Caco-2 (cell line): ENCODE measurements at regions not wholly inside any gene's neighbourhood (a gene's known extent, or its start where the extent isn't known, plus 50 kb on each side); places are given as distances from the start of the nearest gene placed in this dataset.

Experiments used
- BruUV-seq: library from RNA; stranded (reverse); fragments of 400-500 nt; replicated peaks from 2 replicates; lab custom pipeline; 2021; lab: Mats Ljungman, UMichigan
- CTCF ChIA-PET: fragments of 300-600 bp; sonication (Branson Sonifier 250); formaldehyde crosslinking; loops from one replicate; lab custom pipeline; 2022; ENCODE audit warnings: antibody characterized with exemption; lab: Charles Lee
- POLR2A ChIA-PET: fragments of 300-600 bp; sonication (Branson Sonifier 250); formaldehyde crosslinking; loops from one replicate; lab custom pipeline; 2022; ENCODE audit warnings: antibody characterized with exemption; lab: Charles Lee
- DNase-seq, 2 experiments: peaks; one replicate each; pipeline versions ENCODE4 v3.0.0 to v3.0.0-alpha.2; 2020 to 2022
- H3K27me3 ChIP-seq: replicated peaks from 2 replicates; pipeline ENCODE4 v1.6.0; 2011; ENCODE audit warnings: low read length; ENCODE audit not compliant: control insufficient read depth, insufficient read depth
- H3K36me3 ChIP-seq: 2 replicates; pipeline ENCODE4 v1.5.1; 2011; ENCODE audit warnings: low read length; ENCODE audit not compliant: control insufficient read depth, insufficient read depth
- H3K4me1 ChIP-seq: fragments of 250-450 bp; sonication (Bioruptor Pico); 2 replicates; pipeline ENCODE4 v1.5.1; 2020; ENCODE audit warnings: mild to moderate bottlenecking
- H3K4me3 ChIP-seq: 2 replicates; pipeline ENCODE4 v1.5.1; 2011; ENCODE audit warnings: low read depth, mild to moderate bottlenecking, control low read depth, low read length
- H3K9me3 ChIP-seq: fragments of 250-450 bp; sonication (Bioruptor Pico); 2 replicates; pipeline ENCODE4 v1.5.1; 2020; ENCODE audit warnings: mild to moderate bottlenecking, moderate library complexity
- H3K27ac Mint-ChIP-seq: one replicate; pipeline ENCODE4 v1.8.0; 2022; ENCODE audit warnings: mixed read lengths; ENCODE audit not compliant: unreplicated experiment
- H3K27me3 Mint-ChIP-seq: one replicate; pipeline ENCODE4 v1.8.0; 2022; ENCODE audit warnings: mixed read lengths; ENCODE audit not compliant: insufficient read depth, unreplicated experiment
- H3K36me3 Mint-ChIP-seq: one replicate; pipeline ENCODE4 v1.8.0; 2022; ENCODE audit warnings: mild to moderate bottlenecking, mixed read lengths; ENCODE audit not compliant: insufficient read depth, unreplicated experiment
- H3K4me1 Mint-ChIP-seq: one replicate; pipeline ENCODE4 v1.8.0; 2022; ENCODE audit warnings: low read depth, mixed read lengths; ENCODE audit not compliant: unreplicated experiment
- H3K4me3 Mint-ChIP-seq: one replicate; pipeline ENCODE4 v1.8.0; 2022; ENCODE audit warnings: mild to moderate bottlenecking, moderate library complexity, mixed read lengths; ENCODE audit not compliant: unreplicated experiment
- H3K9me3 Mint-ChIP-seq: one replicate; pipeline ENCODE4 v1.8.0; 2022; ENCODE audit warnings: mixed read lengths; ENCODE audit not compliant: unreplicated experiment
- CTCF ChIP-seq, 2 experiments: fragments of 200-600 bp in 1 of 2; IDR thresholded peaks; 1 replicate in 1 of 2; 2 replicates in 1 of 2; pipeline versions ENCODE4 v1.5.1 to v1.8.0; 2011 to 2022; ENCODE audit warnings: antibody characterized with exemption in 1 of 2, control low read depth in 1 of 2, inconsistent platforms in 1 of 2, low read depth in 1 of 2, low read length in 1 of 2, mild to moderate bottlenecking in 1 of 2, moderate library complexity in 1 of 2; ENCODE audit not compliant: insufficient read depth in 1 of 2, severe bottlenecking in 1 of 2, unreplicated experiment in 1 of 2
- intact Hi-C: fragments of 100-400 bp; cut with micrococcal nuclease; formaldehyde crosslinking; loops from one replicate; pipeline ENCODE4 v1.10.0; 2022; ENCODE audit not compliant: unreplicated experiment

- Mint-ChIP-seq H3K36me3 (peaks cover 5% of the 10 kb centered on the region), H3K4me3 (no peak overlapping the region), H3K4me1 (no peaks in the 10 kb centered on the region), H3K27me3 (no peaks in the 10 kb centered on the region), H3K27ac (no peak overlapping the region), H3K9me3 (peaks cover 10% of the 10 kb centered on the region)
- no peaks in the 10 kb centered on the region for H3K36me3 ChIP-seq
- no peaks in the 10 kb centered on the region for H3K9me3 ChIP-seq
- DNase-seq: no peak
- H3K27me3 ChIP-seq: no peaks in the 10 kb centered on the region
- no peaks in the 10 kb centered on the region for H3K4me1 ChIP-seq
- ChIA-PET CTCF (no interaction called here), POLR2A (no interaction called here)
- no TSS peak for BruUV-seq
- no peak overlapping the region for H3K4me3 ChIP-seq
- intact Hi-C loops: no loop called here
- TF ChIP-seq CTCF (IDR thresholded peaks at IDR 0.05; ENCODE audit: insufficient read depth in 1 of 2, low read depth in 1 of 2, low read length in 1 of 2, severe bottlenecking in 1 of 2, unreplicated experiment in 1 of 2): no peak
These were observed 324.8 kb downstream of the RWDD3 start for GRCh38 chr1:95558791-95559190.

- Histone ChIP-seq H3K4me3 (no peak overlapping the region), H3K36me3 (no peaks in the 10 kb centered on the region), H3K4me1 (no peaks in the 10 kb centered on the region), H3K27me3 (no peaks in the 10 kb centered on the region), H3K9me3 (no peaks in the 10 kb centered on the region)
- DNase-seq: no peak
- H3K4me3 Mint-ChIP-seq: no peak overlapping the region
- intact Hi-C loops: no loop called here
- H3K27ac Mint-ChIP-seq: no peak overlapping the region
- no TSS peak for BruUV-seq
- H3K4me1 Mint-ChIP-seq: no peaks in the 10 kb centered on the region
- H3K9me3 Mint-ChIP-seq: peaks cover 10% of the 10 kb centered on the region
- ChIA-PET CTCF (no interaction called here), POLR2A (no interaction called here)
- H3K36me3 Mint-ChIP-seq: peaks cover 5% of the 10 kb centered on the region
- no peaks in the 10 kb centered on the region for H3K27me3 Mint-ChIP-seq
- TF ChIP-seq CTCF (IDR thresholded peaks at IDR 0.05; ENCODE audit: insufficient read depth in 1 of 2, low read depth in 1 of 2, low read length in 1 of 2, severe bottlenecking in 1 of 2, unreplicated experiment in 1 of 2): no peak
These were observed 327.3 kb downstream of the RWDD3 start for GRCh38 chr1:95561346-95561745.

- H3K36me3 Mint-ChIP-seq: peaks cover 4% of the 10 kb centered on the region
- Histone ChIP-seq H3K9me3 (no peaks in the 10 kb centered on the region), H3K27me3 (no peaks in the 10 kb centered on the region), H3K4me1 (no peaks in the 10 kb centered on the region), H3K36me3 (no peaks in the 10 kb centered on the region), H3K4me3 (no peak overlapping the region)
- ChIA-PET POLR2A (no interaction called here), CTCF (no interaction called here)
- intact Hi-C loops: no loop called here
- BruUV-seq: no TSS peak
- no peak for DNase-seq
- TF ChIP-seq CTCF (IDR thresholded peaks at IDR 0.05; ENCODE audit: insufficient read depth in 1 of 2, low read depth in 1 of 2, low read length in 1 of 2, severe bottlenecking in 1 of 2, unreplicated experiment in 1 of 2): no peak
- H3K4me1 Mint-ChIP-seq: no peaks in the 10 kb centered on the region
- H3K27me3 Mint-ChIP-seq: no peaks in the 10 kb centered on the region
- peaks cover 8% of the 10 kb centered on the region for H3K9me3 Mint-ChIP-seq
- H3K27ac Mint-ChIP-seq: no peak overlapping the region
- no peak overlapping the region for H3K4me3 Mint-ChIP-seq
These were observed 328.2 kb downstream of the RWDD3 start for GRCh38 chr1:95562230-95562629.
